Heart right ventricle (tissue), 16 donors: ENCODE measurements at regions not wholly inside any gene's neighbourhood (a gene's known extent, or its start where the extent isn't known, plus 50 kb on each side); places are given as distances from the start of the nearest gene placed in this dataset.

Experiments used
- ATAC-seq, 8 donors: fragments of 200-7000 bp; cut with Tn5 transposase; one replicate each; pipeline ENCODE4 v1.9.1; 2020; ENCODE audit warnings: mild to moderate bottlenecking in 8 of 8, moderate library complexity in 8 of 8, moderate number of reproducible peaks in 1 of 8
- DNase-seq, 2 donors: peaks; one replicate each; pipeline ENCODE4 v3.0.0-alpha.2; 2020
- H3K27ac ChIP-seq, 10 donors: fragments of 200-600 bp; sonication (generic) in 2 of 10; one replicate each; pipeline versions ENCODE4 v1.5.0 to v1.8.0; 2020 to 2022; ENCODE audit warnings: mild to moderate bottlenecking in 3 of 10
- H3K27me3 ChIP-seq, 7 donors: fragments of 200-600 bp; one replicate each; pipeline ENCODE4 v1.8.0; 2021 to 2022; ENCODE audit warnings: mild to moderate bottlenecking in 2 of 7
- H3K36me3 ChIP-seq, 9 donors: fragments of 200-600 bp; sonication (generic) in 1 of 9; one replicate each; pipeline versions ENCODE4 v1.5.0 to v1.8.0; 2020 to 2022; ENCODE audit warnings: mild to moderate bottlenecking in 2 of 9
- H3K4me1 ChIP-seq, 9 donors: fragments of 200-600 bp; sonication (generic) in 1 of 9; one replicate each; pipeline versions ENCODE4 v1.5.0 to v1.8.0; 2020 to 2022; ENCODE audit warnings: mild to moderate bottlenecking in 4 of 9
- H3K4me3 ChIP-seq, 10 donors: fragments of 200-600 bp; sonication (generic) in 2 of 10; one replicate each; pipeline versions ENCODE4 v1.5.0 to v1.8.0; 2020 to 2022; ENCODE audit warnings: mild to moderate bottlenecking in 7 of 10, moderate library complexity in 2 of 10
- H3K9me3 ChIP-seq, 11 donors: fragments of 200-600 bp in 10 of 11; sonication (generic) in 2 of 11; one replicate each; pipeline versions ENCODE4 v1.5.0 to v1.8.0; 2013 to 2022; ENCODE audit warnings: mild to moderate bottlenecking in 2 of 11, control low read depth in 1 of 11, moderate library complexity in 1 of 11
- WGBS, 2 donors: extraction: QIAGEN DNeasy Blood & Tissue Kit; methylation state at CpG; one replicate each; pipeline ENCODE4 v1.1.7; 2013; ENCODE audit warnings: inconsistent platforms in 1 of 2; 5-methylcytosine and 5-hydroxymethylcytosine counted together
- intact Hi-C, 10 donors: fragments of 100-400 bp; cut with DNase I; formaldehyde crosslinking; loops; one replicate each; pipeline versions ENCODE4 v1.11.1 to v1.14.2; 2022
- TF ChIP-seq, protein P1 (sequence below), 9 donors: fragments of 200-600 bp; sonication (generic) in 2 of 9; IDR thresholded peaks; one replicate each; pipeline versions ENCODE4 v1.5.0 to v1.8.0; 2021 to 2022; ENCODE audit warnings: antibody characterized with exemption in 9 of 9, mild to moderate bottlenecking in 5 of 9, moderate library complexity in 1 of 9
- donor health status: Arrhythmogenic right ventricular cardiomyopathy.
- donor health status: ischemic (EF 13 %, LVEDD 7.1; RV severe dilation, severe dysfunction).
- donor health status: healthy with polysubstance abuse.
- donor health status: DM: no; HTN: yes; CAD: no.
- donor health status: DM: no; HTN: no; CAD: no.
- donor health status: ischemic (EF 25% LVEDD 6.9; RV normal size, moderate dysfunction).
- donor health status: ischemic (EF 25% LVEDD 5.7; RV mildly dilated, moderate dysfunction).
- donor health status: healthy.
- donor health status: DM: yes; HTN: yes; CAD: no.
- donor health status: Ischemic cardiomyopathy.
- donor health status: ischemic (EF 35%, LVEDD 5.7; RV mildly dilated, moderate dysfunction).
- donor health status: nonischemic (EF 11% LVEDD 7.7; RV severe dilation, severe dysfunction).
- donor health status: DM: yes; HTN: yes; CAD: no.
- donor health status: PGD.
- donor health status: ischemic (EF 29% LVEDD 5.4; RV normal size, mild dysfunction).
- donor health status: nonischemic (EF 23%, LVEDD 6.1; RV moderate dilation, normal function).

DNA sequence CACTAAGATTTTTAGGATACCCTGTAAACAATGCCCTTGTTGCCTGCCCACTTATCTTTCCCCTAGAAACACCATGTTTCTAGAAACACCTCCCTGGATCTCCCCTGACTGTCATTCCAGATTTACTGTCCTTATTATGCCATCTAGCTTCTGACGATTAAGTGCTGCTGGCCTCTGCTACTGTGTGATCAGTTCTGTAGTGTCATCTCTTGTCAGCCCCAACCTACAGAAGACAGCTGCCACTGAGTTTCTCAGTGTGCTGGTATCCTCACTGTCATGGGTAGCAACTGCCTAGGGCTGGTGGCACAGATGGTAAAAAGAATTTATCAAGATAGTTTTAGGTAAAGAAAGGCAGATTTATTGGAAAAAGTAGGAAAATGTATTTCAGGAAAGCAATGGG lies 68.7 kb upstream of the WWC2 start:
- no peaks in the 10 kb centered on the region for H3K9me3 ChIP-seq
- H3K36me3 ChIP-seq, result no peaks in the 10 kb centered on the region
- no peak overlapping the region for H3K4me3 ChIP-seq
- no peak for ATAC-seq
- 32 to 33% methylated on average over 1 of the region's 1 CpG for WGBS, 2 donors
- intact Hi-C loops, result no loop called here
- no peak overlapping the region for H3K27ac ChIP-seq
- H3K4me1 ChIP-seq, result no peaks in the 10 kb centered on the region
- peaks cover 0 to 5% (median 0%) of the 10 kb centered on the region in 7 donors for H3K27me3 ChIP-seq
- DNase-seq, result no peak
- TF ChIP-seq, protein P1, sequence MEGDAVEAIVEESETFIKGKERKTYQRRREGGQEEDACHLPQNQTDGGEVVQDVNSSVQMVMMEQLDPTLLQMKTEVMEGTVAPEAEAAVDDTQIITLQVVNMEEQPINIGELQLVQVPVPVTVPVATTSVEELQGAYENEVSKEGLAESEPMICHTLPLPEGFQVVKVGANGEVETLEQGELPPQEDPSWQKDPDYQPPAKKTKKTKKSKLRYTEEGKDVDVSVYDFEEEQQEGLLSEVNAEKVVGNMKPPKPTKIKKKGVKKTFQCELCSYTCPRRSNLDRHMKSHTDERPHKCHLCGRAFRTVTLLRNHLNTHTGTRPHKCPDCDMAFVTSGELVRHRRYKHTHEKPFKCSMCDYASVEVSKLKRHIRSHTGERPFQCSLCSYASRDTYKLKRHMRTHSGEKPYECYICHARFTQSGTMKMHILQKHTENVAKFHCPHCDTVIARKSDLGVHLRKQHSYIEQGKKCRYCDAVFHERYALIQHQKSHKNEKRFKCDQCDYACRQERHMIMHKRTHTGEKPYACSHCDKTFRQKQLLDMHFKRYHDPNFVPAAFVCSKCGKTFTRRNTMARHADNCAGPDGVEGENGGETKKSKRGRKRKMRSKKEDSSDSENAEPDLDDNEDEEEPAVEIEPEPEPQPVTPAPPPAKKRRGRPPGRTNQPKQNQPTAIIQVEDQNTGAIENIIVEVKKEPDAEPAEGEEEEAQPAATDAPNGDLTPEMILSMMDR (IDR thresholded peaks at IDR 0.05), result no peak

DNA sequence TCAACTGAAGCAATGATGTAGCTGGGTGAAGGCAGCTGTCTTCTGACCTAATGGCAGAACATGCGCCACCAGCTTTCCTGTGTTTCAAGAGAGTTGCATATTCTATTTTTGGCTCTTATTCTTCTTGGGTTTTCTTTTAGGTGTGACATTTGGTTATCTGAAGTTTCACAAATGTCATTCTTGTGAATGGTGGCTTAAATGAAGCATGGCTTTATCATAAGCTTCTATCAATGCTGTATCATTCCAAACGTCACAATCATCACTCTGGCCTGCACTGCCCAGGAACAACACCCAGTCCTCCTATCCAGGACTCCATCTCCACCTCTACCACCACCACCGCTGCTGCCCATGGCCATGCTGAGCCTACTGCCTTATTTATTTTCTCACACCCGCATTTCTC lies 69.7 kb upstream of the WWC2 start:
- intact Hi-C loops, result no loop called here
- H3K9me3 ChIP-seq, result no peaks in the 10 kb centered on the region
- H3K4me3 ChIP-seq, result no peak overlapping the region
- TF ChIP-seq, protein P1 (IDR thresholded peaks at IDR 0.05), result no peak
- H3K36me3 ChIP-seq, result no peaks in the 10 kb centered on the region
- ATAC-seq, result no peak
- no peak overlapping the region for H3K27ac ChIP-seq
- no peaks in the 10 kb centered on the region for H3K4me1 ChIP-seq
- H3K27me3 ChIP-seq, result peaks cover 0 to 5% (median 0%) of the 10 kb centered on the region in 7 donors
- DNase-seq, result no peak
- 78 to 88% methylated on average over 4 of the region's 4 CpGs for WGBS, 2 donors

DNA sequence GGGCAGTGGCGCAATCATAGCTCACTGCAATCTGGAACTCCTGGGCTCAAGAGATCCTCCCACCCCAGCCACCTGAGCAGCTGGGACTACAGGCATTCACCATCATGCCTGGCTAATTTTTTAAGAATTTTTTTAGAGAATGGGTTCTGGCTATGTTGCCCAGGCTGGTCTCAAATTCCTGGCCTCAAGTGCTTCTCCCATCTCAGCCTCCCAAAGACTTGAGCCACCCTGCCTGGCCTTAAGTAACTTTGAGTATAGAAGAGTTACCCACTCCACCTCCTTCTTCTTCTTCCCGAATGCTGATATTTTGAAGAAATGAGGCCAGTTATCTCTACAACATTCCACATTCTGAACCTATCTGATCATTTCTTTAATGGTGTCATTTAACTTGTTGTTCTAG lies 72.4 kb upstream of the WWC2 start:
- no peak overlapping the region for H3K4me3 ChIP-seq
- ATAC-seq (no peak), DNase-seq (no peak)
- 83 to 90% methylated on average over 2 of the region's 2 CpGs for WGBS, 2 donors
- intact Hi-C loops, result no loop called here
- H3K27ac ChIP-seq, result no peak overlapping the region
- H3K27me3 ChIP-seq, result peaks cover 0 to 9% (median 0%) of the 10 kb centered on the region in 7 donors
- no peaks in the 10 kb centered on the region for H3K9me3 ChIP-seq
- TF ChIP-seq, protein P1 (IDR thresholded peaks at IDR 0.05), result no peak
- no peaks in the 10 kb centered on the region for H3K36me3 ChIP-seq
- no peaks in the 10 kb centered on the region for H3K4me1 ChIP-seq

DNA sequence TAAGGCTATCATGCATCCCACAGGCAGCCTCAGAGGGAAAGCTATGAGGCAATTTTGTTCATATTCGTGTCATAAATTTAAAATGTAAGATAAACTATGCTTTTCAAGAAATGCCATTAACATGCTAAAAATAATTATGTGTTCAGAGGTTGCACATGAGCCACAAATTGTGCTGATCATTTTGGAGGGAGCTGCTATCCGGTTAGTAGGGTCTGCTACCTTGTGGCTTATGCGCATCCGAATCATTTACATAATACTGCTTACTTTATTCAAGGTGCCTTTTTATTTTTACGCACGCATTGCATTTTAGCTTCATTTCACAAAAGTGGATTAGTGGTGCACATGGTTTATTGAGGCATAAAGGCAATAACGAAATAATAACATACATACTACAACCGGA lies 76.4 kb upstream of the WWC2 start:
- ATAC-seq (no peak), DNase-seq (no peak)
- TF ChIP-seq, protein P1 (IDR thresholded peaks at IDR 0.05), result no peak
- Histone ChIP-seq H3K4me3 (no peak overlapping the region), H3K9me3 (no peaks in the 10 kb centered on the region), H3K27me3 (peaks cover 0 to 19% (median 7%) of the 10 kb centered on the region in 7 donors), H3K4me1 (no peaks in the 10 kb centered on the region), H3K36me3 (no peaks in the 10 kb centered on the region), H3K27ac (no peak overlapping the region)
- intact Hi-C loops, result no loop called here
- 91 to 93% methylated on average over 8 of the region's 8 CpGs for WGBS, 2 donors
